HG02852 (cell line): ENCODE measurements at regions not wholly inside any gene's neighbourhood (a gene's known extent, or its start where the extent isn't known, plus 50 kb on each side); places are given as distances from the start of the nearest gene placed in this dataset.

Source experiments
- ATAC-seq: cut with Tn5 transposase; IDR thresholded peaks from one replicate; pipeline ENCODE4 v1.9.1; 2021; ENCODE audit warnings: mild to moderate bottlenecking, moderate library complexity; ENCODE audit not compliant: unreplicated experiment

DNA sequence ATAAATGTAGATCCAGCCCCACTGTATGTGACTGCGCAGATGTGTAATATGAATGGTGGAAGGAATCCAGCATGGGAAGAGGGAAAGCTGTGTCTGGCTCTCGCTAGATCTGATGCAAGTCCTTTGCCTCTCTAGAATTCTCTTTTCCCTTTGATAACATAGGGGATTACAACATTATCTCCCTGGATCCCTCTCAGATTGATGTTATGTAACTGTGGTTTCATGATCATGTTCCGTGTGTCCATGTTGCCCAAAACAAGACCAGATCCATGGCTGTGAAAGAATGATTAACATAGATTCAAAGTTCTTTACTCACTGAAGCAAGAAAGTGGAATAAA lies 184.0 kb upstream of the UBL3 start:
- no peak for ATAC-seq

DNA sequence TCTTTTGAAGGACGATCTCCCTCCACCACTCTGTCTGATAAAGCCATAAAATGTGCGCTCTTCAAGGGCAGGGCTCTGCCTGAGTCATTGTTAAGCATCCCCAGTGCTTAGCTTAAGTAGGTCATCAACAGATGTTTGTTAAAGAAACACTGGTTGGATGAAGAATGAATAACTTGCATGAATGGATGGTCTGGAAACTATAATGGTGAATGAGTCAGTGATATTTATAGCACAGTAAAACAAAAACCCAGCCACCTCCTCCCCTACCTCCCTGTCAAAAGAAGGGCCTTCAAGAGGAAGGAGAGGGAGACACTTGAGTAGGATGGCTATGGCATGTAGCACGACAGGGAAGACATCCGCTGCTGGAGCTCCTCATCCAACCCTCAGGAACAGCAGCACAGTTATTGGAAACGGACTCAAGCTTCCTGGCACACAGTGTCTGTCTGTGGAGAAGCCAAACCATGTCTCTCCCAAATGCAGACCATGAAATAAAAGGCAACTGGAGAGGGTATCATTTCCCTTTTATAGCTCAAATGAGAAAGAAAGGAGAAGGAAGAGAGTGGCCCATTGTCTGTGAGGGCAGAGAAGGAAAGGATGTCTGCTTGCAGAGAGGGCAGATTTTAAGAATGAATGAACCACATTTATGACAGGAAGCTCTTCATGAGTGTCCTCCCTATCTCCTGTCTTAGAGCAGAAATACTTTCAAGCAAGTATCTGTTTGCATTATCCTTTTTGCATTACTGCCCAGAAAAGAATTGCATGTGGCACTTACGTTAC lies 183.5 kb upstream of the UBL3 start:
- ATAC-seq, result no peak

GRCh38 chr13:30032263-30032662 lies 181.8 kb upstream of the UBL3 start:
- ATAC-seq, result no peak

DNA sequence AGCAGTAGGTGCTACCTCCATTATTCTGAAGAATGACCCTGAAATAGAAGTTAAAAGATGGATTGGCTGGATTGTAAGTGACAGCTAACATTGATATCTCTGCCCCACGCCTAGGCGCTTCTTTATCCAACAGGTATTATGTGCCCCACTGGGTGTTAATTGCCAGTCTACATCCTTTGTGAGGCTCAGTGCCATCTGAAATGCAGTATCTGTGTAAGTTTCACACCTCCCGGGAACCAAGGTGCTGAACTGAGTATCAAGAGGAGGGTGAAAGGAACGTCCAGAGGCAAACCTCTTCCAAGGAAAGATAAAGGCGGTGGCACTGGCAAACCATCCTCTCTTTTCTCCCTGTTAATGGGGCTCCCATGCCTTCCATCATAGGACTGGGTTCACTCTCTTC lies 181.1 kb upstream of the UBL3 start:
- ATAC-seq, result no peak

DNA sequence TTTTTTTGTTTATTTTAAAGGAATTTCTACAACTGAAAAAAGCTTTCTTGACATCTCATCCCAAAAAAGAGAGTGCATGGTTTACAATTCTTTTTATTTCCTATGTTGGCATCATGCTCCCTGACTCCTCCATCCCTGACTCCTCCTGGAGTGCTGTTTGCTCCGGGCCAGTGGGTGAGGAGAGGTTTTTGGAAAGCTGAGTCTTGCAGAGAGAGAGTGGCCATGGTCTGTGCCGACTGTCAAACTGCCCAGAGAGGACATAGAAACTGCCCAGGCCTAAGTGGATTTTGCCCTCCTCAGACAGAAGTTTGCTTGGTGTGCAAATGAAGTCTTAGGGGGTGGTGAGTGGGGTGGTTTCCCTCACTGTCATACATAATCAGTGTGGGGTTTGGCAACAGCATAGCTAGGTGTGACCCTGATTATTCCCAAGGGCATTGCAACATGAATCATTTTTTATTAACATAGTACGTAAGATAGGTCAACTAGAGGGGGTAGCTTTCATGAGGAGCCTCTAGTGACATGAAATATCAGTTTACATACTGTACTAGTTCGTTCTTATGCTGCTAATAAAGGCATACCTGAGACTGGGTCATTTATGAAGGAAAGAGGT lies 179.8 kb upstream of the UBL3 start:
- no peak for ATAC-seq

GRCh38 chr13:30027569-30028455 lies 177.4 kb upstream of the UBL3 start:
- no peak for ATAC-seq

DNA sequence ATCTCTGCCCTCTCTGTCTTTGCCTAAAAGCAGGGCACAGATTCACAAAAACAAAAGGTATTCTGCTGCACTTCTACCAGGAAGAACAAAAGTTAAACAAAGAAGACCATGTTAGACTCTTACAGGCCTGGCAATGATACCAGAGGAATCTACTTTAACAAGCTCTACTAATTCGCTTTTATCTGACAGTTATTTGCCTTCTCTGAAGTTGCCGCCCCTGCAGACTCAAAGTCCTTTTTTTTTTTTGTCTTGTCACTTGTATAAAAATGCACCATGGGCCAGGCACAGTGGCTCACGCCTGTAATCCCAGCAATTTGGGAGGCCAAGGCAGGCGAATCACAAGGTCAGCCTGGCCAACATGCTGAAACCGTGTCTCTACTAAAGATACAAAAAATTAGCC lies 176.5 kb upstream of the UBL3 start:
- no peak for ATAC-seq

- no peak for ATAC-seq
Measured at GRCh38 chr13:30026093-30026492, 175.7 kb upstream of the UBL3 start.

DNA sequence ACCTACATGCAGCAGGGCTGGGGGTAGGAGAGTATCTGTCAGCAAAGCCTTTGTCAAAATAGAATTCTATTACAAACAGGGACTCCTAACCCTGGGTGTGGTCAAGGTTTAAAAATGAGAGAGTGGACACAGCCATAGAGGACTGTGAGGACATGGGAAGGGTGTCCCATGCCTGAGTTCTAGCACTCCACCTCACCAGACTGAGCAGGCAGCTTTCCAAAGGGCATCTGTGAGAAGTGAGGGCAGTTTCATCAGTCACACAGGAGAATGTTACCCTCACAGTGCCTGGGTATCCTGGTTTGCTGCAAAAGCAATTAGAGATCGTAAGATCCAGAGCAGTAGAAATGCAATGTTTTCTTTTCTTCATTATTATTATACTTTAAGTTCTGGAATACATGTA lies 174.9 kb upstream of the UBL3 start:
- ATAC-seq, result no peak

GRCh38 chr13:30024125-30024865 lies 173.9 kb upstream of the UBL3 start:
- no peak for ATAC-seq

GRCh38 chr13:30023196-30023895 lies 172.9 kb upstream of the UBL3 start:
- ATAC-seq, result no peak

DNA sequence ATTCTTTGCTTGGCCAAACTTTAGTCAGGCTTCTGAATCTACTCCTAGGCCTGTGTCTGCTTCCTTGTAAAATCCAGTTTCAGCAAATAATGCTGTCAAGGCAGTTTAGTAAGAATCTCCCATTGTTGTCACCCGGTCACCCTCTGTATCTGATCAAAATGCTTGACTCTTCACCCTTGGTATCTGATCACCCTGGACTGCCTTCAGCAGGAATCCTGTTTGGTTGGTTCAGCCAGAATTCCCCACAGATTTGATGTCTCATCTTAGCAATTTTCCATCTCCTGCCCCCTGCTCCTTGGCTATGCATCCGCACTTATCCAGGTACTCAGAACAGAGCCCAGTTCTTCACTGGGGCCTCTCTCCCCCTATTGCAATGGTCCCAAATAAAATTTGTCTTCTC lies 172.4 kb upstream of the UBL3 start:
- ATAC-seq, result no peak

GRCh38 chr13:30022256-30022655 lies 171.8 kb upstream of the UBL3 start:
- no peak for ATAC-seq

DNA sequence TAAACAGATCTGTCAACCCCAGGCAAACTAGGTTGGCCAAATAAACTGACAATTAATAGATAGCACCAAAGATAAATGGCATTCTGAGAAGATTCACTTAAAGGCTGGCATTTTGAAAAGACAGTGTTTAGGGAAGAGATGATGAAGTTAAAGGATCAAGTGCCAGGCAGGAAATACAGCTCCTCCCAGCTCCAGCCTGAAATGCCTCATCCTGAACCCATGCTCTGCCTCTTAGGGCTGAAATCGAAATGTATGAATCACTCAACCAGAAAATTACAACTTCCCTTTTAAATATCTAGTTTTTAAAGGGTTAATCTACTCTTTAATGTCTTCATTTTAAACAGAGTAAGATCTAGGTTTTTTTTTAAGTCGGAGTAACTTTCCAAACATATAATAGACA lies 171.2 kb upstream of the UBL3 start:
- no peak for ATAC-seq

GRCh38 chr13:30020726-30021312 lies 170.4 kb upstream of the UBL3 start:
- no peak for ATAC-seq

GRCh38 chr13:30019648-30020626 lies 169.5 kb upstream of the UBL3 start:
- ATAC-seq, result no peak

DNA sequence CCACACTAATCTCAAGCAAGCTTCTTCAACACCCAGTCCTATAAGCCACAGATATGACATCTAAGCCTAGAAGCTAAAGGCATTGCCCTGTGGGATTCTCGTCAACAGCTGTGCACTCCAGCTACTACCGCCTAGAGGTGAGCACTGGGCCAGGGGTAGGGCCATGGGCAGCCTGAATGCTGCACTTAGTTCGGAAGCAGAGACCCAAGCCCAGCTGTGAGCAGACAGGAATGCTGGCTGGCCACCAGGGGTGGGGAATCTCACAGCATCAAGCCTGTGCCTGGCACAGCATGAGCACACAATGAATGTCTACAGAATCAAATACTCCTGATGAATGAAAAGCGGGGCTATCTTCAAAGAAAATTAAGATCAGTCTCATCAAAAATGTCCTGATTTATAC lies 167.5 kb upstream of the UBL3 start:
- no peak for ATAC-seq

- no peak for ATAC-seq
Measured at GRCh38 chr13:30016398-30016797, 166.0 kb upstream of the UBL3 start.

DNA sequence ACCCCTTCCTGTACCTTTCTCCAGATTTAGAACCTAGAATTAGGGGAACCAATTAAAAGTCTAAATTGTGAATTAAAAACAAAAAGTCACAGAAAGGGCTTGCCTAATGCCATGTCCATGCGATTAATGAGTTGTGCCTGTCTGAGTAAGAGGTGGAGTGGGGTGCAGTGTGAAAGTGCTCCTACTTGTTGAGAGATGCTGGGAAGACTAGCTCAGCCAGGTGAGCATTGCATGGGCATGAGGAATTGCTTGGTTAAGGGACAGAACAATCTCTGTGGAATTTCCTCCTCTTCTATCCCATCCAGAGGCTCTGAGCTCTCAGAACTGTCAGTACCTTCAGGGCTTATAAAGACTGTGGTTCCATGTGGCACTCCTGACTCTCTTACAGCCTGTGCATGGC lies 159.0 kb upstream of the UBL3 start:
- ATAC-seq, result no peak
